Spleen (tissue), 11 donors: ENCODE measurements at regions not wholly inside any gene's neighbourhood (a gene's known extent, or its start where the extent isn't known, plus 50 kb on each side); places are given as distances from the start of the nearest gene placed in this dataset.
"Not testable (repeated sequence)": the region's sequence is repeated elsewhere in the genome, so short reads cannot be mapped to it uniquely, and the experiment has no call there.

Experiments
- DNase-seq: peaks from one replicate; pipeline ENCODE4 v3.0.0-alpha.2; 2020
- H3K27ac ChIP-seq, 8 donors: fragments of 200-600 bp; sonication (generic) in 7 of 8; 1 replicate in 4 of 8; 2 replicates in 4 of 8; pipeline versions ENCODE4 v1.5.0 to v1.8.0; 2016 to 2021; ENCODE audit warnings: inconsistent platforms in 4 of 8, mild to moderate bottlenecking in 4 of 8, moderate library complexity in 1 of 8
- H3K27me3 ChIP-seq, 7 donors: fragments of 200-600 bp; sonication (generic) in 6 of 7; replicated peaks in 1 of 7; 1 replicate in 4 of 7; 2 replicates in 3 of 7; pipeline versions ENCODE4 v1.5.0 to v1.8.0; 2016 to 2021; ENCODE audit warnings: inconsistent platforms in 3 of 7, mild to moderate bottlenecking in 1 of 7
- H3K36me3 ChIP-seq, 6 donors: fragments of 200-600 bp; sonication (generic) in 5 of 6; 1 replicate in 4 of 6; 2 replicates in 2 of 6; pipeline versions ENCODE4 v1.5.0 to v1.8.0; 2016 to 2021; ENCODE audit warnings: inconsistent platforms in 2 of 6
- H3K4me1 ChIP-seq, 6 donors: fragments of 200-600 bp; sonication (generic) in 5 of 6; 1 replicate in 3 of 6; 2 replicates in 3 of 6; pipeline versions ENCODE4 v1.5.0 to v1.8.0; 2016 to 2021; ENCODE audit warnings: inconsistent platforms in 3 of 6
- H3K4me3 ChIP-seq, 8 donors: fragments of 200-600 bp; sonication (generic) in 7 of 8; 1 replicate in 4 of 8; 2 replicates in 4 of 8; pipeline versions ENCODE4 v1.5.0 to v1.8.0; 2016 to 2021; ENCODE audit warnings: inconsistent platforms in 4 of 8, mild to moderate bottlenecking in 4 of 8, moderate library complexity in 2 of 8
- H3K9me3 ChIP-seq, 8 donors: fragments of 200-600 bp; sonication (generic) in 7 of 8; 1 replicate in 4 of 8; 2 replicates in 4 of 8; pipeline versions ENCODE4 v1.5.0 to v1.8.0; 2016 to 2021; ENCODE audit warnings: inconsistent platforms in 4 of 8
- POLR2A ChIP-seq, 3 donors: fragments of 450-650 bp; IDR thresholded peaks; one replicate each; pipeline ENCODE4 v1.5.1; 2017; ENCODE audit warnings: antibody characterized with exemption in 3 of 3, mild to moderate bottlenecking in 1 of 3
- POLR2AphosphoS5 ChIP-seq, 3 donors: sonication (generic); formaldehyde crosslinking; IDR thresholded peaks; one replicate each; pipeline ENCODE4 v1.5.1; 2017; ENCODE audit warnings: antibody characterized with exemption in 3 of 3
- WGBS, 5 donors: extraction: QIAGEN DNeasy Blood & Tissue Kit in 3 of 5; methylation state at CpG; one replicate each; pipeline versions ENCODE4 v1.1.5 to v1.1.7; 2013 to 2018; 5-methylcytosine and 5-hydroxymethylcytosine counted together
- intact Hi-C: fragments of 100-400 bp; cut with DNase I; formaldehyde crosslinking; loops from one replicate; pipeline ENCODE4 v1.15.0; 2023; ENCODE audit warnings: low total_unique reads
- TF ChIP-seq, protein P1 (sequence below), 11 experiments: fragments of 200-600 bp in 7 of 11; fragments of 450-650 bp in 4 of 11; sonication (generic) in 4 of 11; IDR thresholded peaks in 8 of 11; conservative IDR thresholded peaks in 3 of 11; 1 replicate in 7 of 11; 2 replicates in 4 of 11; pipeline versions ENCODE4 v1.4.0 to v1.8.0; 2016 to 2021; ENCODE audit warnings: antibody characterized with exemption in 11 of 11, inconsistent platforms in 4 of 11, mild to moderate bottlenecking in 1 of 11
- donor health status: healthy with polysubstance abuse.
- donor health status: DM: no; HTN: no; CAD: no; lungs with moderate emphysema.
- donor health status: DM: no; HTN: no; CAD: no.
- donor health status: Bipolar disorder and iron deficiency.
- donor health status: healthy.
- donor health status: DM: no; HTN: no; CAD: no.
- donor health status: DM: yes; HTN: yes; CAD: no.

DNA sequence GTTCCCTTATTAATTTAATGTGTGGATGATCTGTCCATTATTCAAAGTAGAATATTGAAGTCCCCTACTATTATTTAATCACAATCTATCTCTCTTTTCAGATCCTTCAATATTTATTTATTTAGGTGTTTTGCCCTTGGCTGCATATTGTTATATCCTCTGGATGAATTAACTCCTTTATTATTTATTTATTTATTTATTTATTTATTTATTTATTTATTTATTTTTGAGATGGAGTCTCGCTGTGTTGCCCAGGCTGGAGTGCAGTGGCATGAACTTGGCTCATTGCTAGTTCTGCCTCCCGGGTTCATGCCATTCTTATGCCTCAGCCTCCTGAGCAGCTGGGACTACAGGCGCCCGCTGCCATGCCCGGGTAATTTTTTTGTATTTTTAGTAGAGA lies 776.6 kb upstream of the NXPH2 start:
- no peaks in the 10 kb centered on the region for H3K27me3 ChIP-seq
- H3K4me1 ChIP-seq = no peaks in the 10 kb centered on the region
- 81 to 96% (median 91%) methylated on average over 5 of the region's 5 CpGs for WGBS, 5 donors
- H3K9me3 ChIP-seq = peaks cover 0 to 23% (median 5%) of the 10 kb centered on the region in 8 donors
- no peak for TF ChIP-seq POLR2A (IDR thresholded peaks at IDR 0.05)
- no peak for TF ChIP-seq POLR2AphosphoS5 (IDR thresholded peaks at IDR 0.05)
- TF ChIP-seq, protein P1, sequence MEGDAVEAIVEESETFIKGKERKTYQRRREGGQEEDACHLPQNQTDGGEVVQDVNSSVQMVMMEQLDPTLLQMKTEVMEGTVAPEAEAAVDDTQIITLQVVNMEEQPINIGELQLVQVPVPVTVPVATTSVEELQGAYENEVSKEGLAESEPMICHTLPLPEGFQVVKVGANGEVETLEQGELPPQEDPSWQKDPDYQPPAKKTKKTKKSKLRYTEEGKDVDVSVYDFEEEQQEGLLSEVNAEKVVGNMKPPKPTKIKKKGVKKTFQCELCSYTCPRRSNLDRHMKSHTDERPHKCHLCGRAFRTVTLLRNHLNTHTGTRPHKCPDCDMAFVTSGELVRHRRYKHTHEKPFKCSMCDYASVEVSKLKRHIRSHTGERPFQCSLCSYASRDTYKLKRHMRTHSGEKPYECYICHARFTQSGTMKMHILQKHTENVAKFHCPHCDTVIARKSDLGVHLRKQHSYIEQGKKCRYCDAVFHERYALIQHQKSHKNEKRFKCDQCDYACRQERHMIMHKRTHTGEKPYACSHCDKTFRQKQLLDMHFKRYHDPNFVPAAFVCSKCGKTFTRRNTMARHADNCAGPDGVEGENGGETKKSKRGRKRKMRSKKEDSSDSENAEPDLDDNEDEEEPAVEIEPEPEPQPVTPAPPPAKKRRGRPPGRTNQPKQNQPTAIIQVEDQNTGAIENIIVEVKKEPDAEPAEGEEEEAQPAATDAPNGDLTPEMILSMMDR (IDR thresholded peaks at IDR 0.05 in 8 of 11, conservative IDR thresholded peaks at IDR 0.05 in 3 of 11) = no peak
- H3K36me3 ChIP-seq = no peaks in the 10 kb centered on the region
- no peak overlapping the region for H3K27ac ChIP-seq
- DNase-seq = no peak
- intact Hi-C loops = no loop called here
- no peak overlapping the region for H3K4me3 ChIP-seq

DNA sequence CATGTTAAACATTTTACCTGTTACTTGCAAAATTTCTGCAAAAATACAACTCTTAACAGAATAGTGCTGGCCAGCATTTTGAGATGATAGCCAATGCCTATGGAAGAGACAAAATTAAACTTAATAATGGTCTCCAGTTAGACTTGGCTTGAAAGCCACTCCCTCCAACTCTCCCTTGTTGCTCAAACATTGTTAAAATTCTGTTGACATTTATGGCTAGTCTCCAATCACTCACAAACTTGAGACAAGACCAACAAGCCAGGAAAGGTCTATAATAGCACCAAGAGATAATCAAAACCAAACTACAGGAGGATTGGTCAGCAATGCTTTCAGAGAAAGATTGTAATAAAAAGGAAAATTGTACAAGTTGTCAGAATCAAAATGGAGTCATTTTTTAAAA lies 770.7 kb upstream of the NXPH2 start:
- no peak overlapping the region for H3K4me3 ChIP-seq
- H3K4me1 ChIP-seq = no peaks in the 10 kb centered on the region
- no peak overlapping the region for H3K27ac ChIP-seq
- intact Hi-C loops = no loop called here
- DNase-seq = no peak
- peaks cover 0 to 6% (median 0%) of the 10 kb centered on the region in 8 donors for H3K9me3 ChIP-seq
- H3K27me3 ChIP-seq = no peaks in the 10 kb centered on the region
- no peaks in the 10 kb centered on the region for H3K36me3 ChIP-seq
- TF ChIP-seq, protein P1 (IDR thresholded peaks at IDR 0.05 in 8 of 11, conservative IDR thresholded peaks at IDR 0.05 in 3 of 11) = no peak
- no peak for TF ChIP-seq POLR2A (IDR thresholded peaks at IDR 0.05)
- no peak for TF ChIP-seq POLR2AphosphoS5 (IDR thresholded peaks at IDR 0.05)

DNA sequence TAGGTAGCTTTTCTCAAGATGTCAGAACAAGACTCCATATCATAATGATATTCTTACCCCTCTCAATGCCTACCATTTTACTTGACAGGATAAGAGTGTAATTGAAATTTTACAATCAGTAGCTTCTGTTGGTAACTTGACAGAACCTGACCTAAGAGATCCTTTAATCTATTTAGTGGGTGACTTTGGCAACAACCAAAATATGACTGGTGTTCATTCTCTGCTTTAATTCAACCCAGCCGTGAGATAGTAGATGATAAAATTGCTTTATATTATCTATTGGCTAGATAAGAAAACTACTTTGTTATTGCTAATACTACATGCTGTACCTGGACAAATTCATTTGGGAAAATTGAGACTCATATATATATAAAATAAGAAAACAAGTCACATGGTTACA lies 770.2 kb upstream of the NXPH2 start:
- no peaks in the 10 kb centered on the region for H3K4me1 ChIP-seq
- no peaks in the 10 kb centered on the region for H3K36me3 ChIP-seq
- intact Hi-C loops = no loop called here
- peaks cover 0 to 6% (median 0%) of the 10 kb centered on the region in 8 donors for H3K9me3 ChIP-seq
- WGBS, 5 donors = 0 to 54% (median 0%) methylated on average over 1 of the region's 1 CpG
- H3K27me3 ChIP-seq = no peaks in the 10 kb centered on the region
- DNase-seq = no peak
- no peak overlapping the region for H3K27ac ChIP-seq
- H3K4me3 ChIP-seq = no peak overlapping the region
- TF ChIP-seq, protein P1 (IDR thresholded peaks at IDR 0.05 in 8 of 11, conservative IDR thresholded peaks at IDR 0.05 in 3 of 11) = no peak
- TF ChIP-seq POLR2AphosphoS5 (IDR thresholded peaks at IDR 0.05) (no peak), POLR2A (IDR thresholded peaks at IDR 0.05) (no peak)

DNA sequence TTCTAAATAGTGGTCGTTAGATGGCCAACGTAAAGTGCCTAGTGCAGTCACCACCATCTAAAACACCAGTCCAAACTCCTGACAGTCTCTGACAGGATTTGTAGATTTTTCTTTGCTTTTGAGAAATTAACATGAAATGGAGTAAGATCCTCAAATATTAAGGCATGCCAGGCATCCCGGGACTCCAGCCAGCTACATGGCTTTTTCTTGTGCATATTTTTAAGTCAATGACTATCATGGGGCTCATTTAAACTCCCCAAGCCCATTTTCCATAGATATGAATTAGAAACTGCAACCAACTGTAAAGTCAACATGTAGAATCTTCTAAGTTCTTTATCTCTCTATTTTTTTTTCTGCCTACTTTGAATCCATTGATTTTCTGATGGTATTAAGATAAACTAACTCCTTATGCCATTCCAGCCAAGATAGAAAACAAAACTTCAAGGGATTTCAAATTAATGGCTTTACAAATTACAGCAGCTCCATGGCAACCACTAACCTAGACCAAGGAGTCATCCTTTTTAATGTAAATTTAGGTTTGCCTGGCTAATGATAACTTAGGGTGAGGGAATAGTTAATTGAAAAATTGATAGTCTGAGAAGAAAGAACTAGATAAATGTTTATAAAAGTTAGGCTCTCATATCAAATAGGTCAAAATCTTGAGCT lies 764.1 kb upstream of the NXPH2 start:
- intact Hi-C loops = no loop called here
- Histone ChIP-seq H3K36me3 (no peaks in the 10 kb centered on the region), H3K27me3 (no peaks in the 10 kb centered on the region), H3K9me3 (peaks cover 0 to 18% (median 4%) of the 10 kb centered on the region in 8 donors), H3K4me1 (no peaks in the 10 kb centered on the region), H3K27ac (no peak overlapping the region), H3K4me3 (no peak overlapping the region)
- WGBS, 5 donors = 59 to 76% (median 67%) methylated on average over 3 of the region's 3 CpGs
- no peak for TF ChIP-seq POLR2AphosphoS5 (IDR thresholded peaks at IDR 0.05)
- no peak for TF ChIP-seq POLR2A (IDR thresholded peaks at IDR 0.05)
- TF ChIP-seq, protein P1 (IDR thresholded peaks at IDR 0.05 in 8 of 11, conservative IDR thresholded peaks at IDR 0.05 in 3 of 11) = no peak
- no peak for DNase-seq

DNA sequence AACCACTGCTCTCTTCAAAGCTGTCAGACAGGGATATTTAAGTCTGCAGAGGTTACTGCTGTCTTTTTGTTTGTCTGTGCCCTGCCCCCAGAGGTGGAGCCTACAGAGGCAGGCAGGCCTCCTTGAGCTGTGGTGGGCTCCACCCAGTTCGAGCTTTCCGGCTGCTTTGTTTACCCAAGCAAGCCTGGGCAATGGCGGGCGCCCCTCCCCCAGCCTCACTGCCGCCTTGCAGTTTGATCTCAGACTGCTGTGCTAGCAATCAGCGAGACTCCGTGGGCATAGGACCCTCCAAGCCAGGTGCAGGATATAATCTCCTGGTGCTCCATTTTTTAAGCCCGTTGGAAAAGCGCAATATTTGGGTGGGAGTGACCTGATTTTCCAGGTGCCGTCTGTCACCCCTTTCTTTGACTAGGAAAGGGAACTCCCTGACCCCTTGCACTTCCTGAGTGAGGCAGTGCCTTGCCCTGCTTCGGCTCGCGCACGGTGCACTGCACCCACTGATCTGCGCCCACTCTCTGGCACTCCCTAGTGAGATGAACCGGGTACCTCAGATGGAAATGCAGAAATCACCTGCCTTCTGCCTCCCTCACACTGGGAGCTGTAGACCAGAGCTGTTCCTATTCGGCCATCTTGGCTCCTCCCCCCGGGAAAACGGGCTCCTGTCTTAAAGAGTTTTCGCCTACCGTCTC lies 758.3 kb upstream of the NXPH2 start:
- intact Hi-C loops, H3K4me3 ChIP-seq, H3K27me3 ChIP-seq, H3K36me3 ChIP-seq, H3K27ac ChIP-seq, DNase-seq, H3K4me1 ChIP-seq: not testable (repeated sequence)
- 91 to 96% (median 94%) methylated on average over 17 to 21 of the region's 21 CpGs for whole genome bisulfite sequencing, 5 donors
- peaks cover 0 to 18% (median 7%) of the 10 kb centered on the region in 8 donors for H3K9me3 ChIP-seq
